Left lung (tissue), 4 donors: ENCODE measurements at regions not wholly inside any gene's neighbourhood (a gene's known extent, or its start where the extent isn't known, plus 50 kb on each side); places are given as distances from the start of the nearest gene placed in this dataset.

Experiments used
- ATAC-seq: fragments of 200-7000 bp; cut with Tn5 transposase; one replicate; pipeline ENCODE4 v1.9.1; 2020; ENCODE audit warnings: moderate library complexity
- DNase-seq, 4 donors: peaks; one replicate each; pipeline ENCODE4 v3.0.0-alpha.2; 2013 to 2020
- H3K27ac ChIP-seq, 2 donors: fragments of 200-600 bp; sonication (generic) in 1 of 2; one replicate each; pipeline versions ENCODE4 v1.5.0 to v1.8.0; 2020 to 2021
- H3K27me3 ChIP-seq, 2 donors: fragments of 200-600 bp; sonication (generic) in 1 of 2; one replicate each; pipeline versions ENCODE4 v1.5.0 to v1.8.0; 2020 to 2021
- H3K36me3 ChIP-seq, 2 donors: fragments of 200-600 bp; sonication (generic) in 1 of 2; one replicate each; pipeline versions ENCODE4 v1.5.0 to v1.8.0; 2020 to 2021
- H3K4me1 ChIP-seq, 2 donors: fragments of 200-600 bp; one replicate each; pipeline ENCODE4 v1.8.0; 2021
- H3K4me3 ChIP-seq, 2 donors: fragments of 200-600 bp; sonication (generic) in 1 of 2; one replicate each; pipeline versions ENCODE4 v1.5.0 to v1.8.0; 2020 to 2021; ENCODE audit warnings: mild to moderate bottlenecking in 1 of 2
- H3K9me3 ChIP-seq, 2 donors: fragments of 200-600 bp; sonication (generic) in 1 of 2; one replicate each; pipeline versions ENCODE4 v1.5.0 to v1.8.0; 2020 to 2021
- CTCF ChIP-seq, 2 donors: fragments of 200-600 bp; sonication (generic) in 1 of 2; IDR thresholded peaks; one replicate each; pipeline versions ENCODE4 v1.5.0 to v1.8.0; 2021; ENCODE audit warnings: antibody characterized with exemption in 2 of 2
- intact Hi-C, 2 donors: fragments of 100-400 bp; cut with DNase I; formaldehyde crosslinking; loops; one replicate each; pipeline versions ENCODE4 v1.11.2 to v1.14.2; 2022
- donor health status: DM: no; HTN: yes; CAD: no.
- donor health status: DM: no; HTN: no; CAD: no.

GRCh38 chr14:86364634-86365033 lies 834.7 kb downstream of the FLRT2 start:
- H3K4me3 ChIP-seq, result no peak overlapping the region
- no peak for TF ChIP-seq CTCF (IDR thresholded peaks at IDR 0.05)
- ATAC-seq (no peak), DNase-seq (no peak)
- no peaks in the 10 kb centered on the region for H3K27me3 ChIP-seq
- no peaks in the 10 kb centered on the region for H3K36me3 ChIP-seq
- H3K27ac ChIP-seq, result no peak overlapping the region
- intact Hi-C loops, result no loop called here
- H3K4me1 ChIP-seq, result no peaks in the 10 kb centered on the region
- peaks cover 0 to 3% of the 10 kb centered on the region in 2 donors for H3K9me3 ChIP-seq

GRCh38 chr14:86363576-86363975 lies 833.6 kb downstream of the FLRT2 start:
- H3K4me3 ChIP-seq, result no peak overlapping the region
- intact Hi-C loops, result no loop called here
- peaks cover 0 to 3% of the 10 kb centered on the region in 2 donors for H3K9me3 ChIP-seq
- H3K27me3 ChIP-seq, result no peaks in the 10 kb centered on the region
- ATAC-seq, result no peak
- no peaks in the 10 kb centered on the region for H3K4me1 ChIP-seq
- no peak overlapping the region for H3K27ac ChIP-seq
- peak in 1 of 4 donors; percentile 39 for DNase-seq
- no peaks in the 10 kb centered on the region for H3K36me3 ChIP-seq
- TF ChIP-seq CTCF (IDR thresholded peaks at IDR 0.05), result no peak

- DNase-seq (no peak), ATAC-seq (no peak)
- H3K9me3 ChIP-seq, result peaks cover 0 to 3% of the 10 kb centered on the region in 2 donors
- intact Hi-C loops, result no loop called here
- H3K27ac ChIP-seq, result no peak overlapping the region
- H3K4me1 ChIP-seq, result no peaks in the 10 kb centered on the region
- H3K36me3 ChIP-seq, result no peaks in the 10 kb centered on the region
- H3K4me3 ChIP-seq, result no peak overlapping the region
- no peak for TF ChIP-seq CTCF (IDR thresholded peaks at IDR 0.05)
- no peaks in the 10 kb centered on the region for H3K27me3 ChIP-seq
These were observed 833.1 kb downstream of the FLRT2 start for GRCh38 chr14:86363047-86363446.

GRCh38 chr14:86357876-86358275 lies 827.9 kb downstream of the FLRT2 start:
- DNase-seq (no peak), ATAC-seq (no peak)
- Histone ChIP-seq H3K4me1 (no peaks in the 10 kb centered on the region), H3K27ac (no peak overlapping the region), H3K27me3 (no peaks in the 10 kb centered on the region), H3K9me3 (no peaks in the 10 kb centered on the region), H3K36me3 (no peaks in the 10 kb centered on the region), H3K4me3 (no peak overlapping the region)
- no peak for TF ChIP-seq CTCF (IDR thresholded peaks at IDR 0.05)
- intact Hi-C loops, result no loop called here

- ATAC-seq, result no peak
- Histone ChIP-seq H3K4me3 (no peak overlapping the region), H3K9me3 (no peaks in the 10 kb centered on the region), H3K36me3 (no peaks in the 10 kb centered on the region), H3K4me1 (no peaks in the 10 kb centered on the region), H3K27ac (no peak overlapping the region), H3K27me3 (no peaks in the 10 kb centered on the region)
- no peak for TF ChIP-seq CTCF (IDR thresholded peaks at IDR 0.05)
- intact Hi-C loops, result no loop called here
- DNase-seq, result no peak
These were observed 827.2 kb downstream of the FLRT2 start for GRCh38 chr14:86357119-86357518.
